ENCODE measurements at regions not wholly inside any gene's neighbourhood (a gene's known extent, or its start where the extent isn't known, plus 50 kb on each side); places are given as distances from the start of the nearest gene placed in this dataset.

GRCh38 chr12:113612793-113613192 lies 141.1 kb upstream of the LHX5 start:
- DNase-seq (ENCODE audit: low read depth) = no peak

GRCh38 chr12:113612076-113612728 lies 140.5 kb upstream of the LHX5 start:
- DNase-seq (ENCODE audit: low read depth) = no peak

DNA sequence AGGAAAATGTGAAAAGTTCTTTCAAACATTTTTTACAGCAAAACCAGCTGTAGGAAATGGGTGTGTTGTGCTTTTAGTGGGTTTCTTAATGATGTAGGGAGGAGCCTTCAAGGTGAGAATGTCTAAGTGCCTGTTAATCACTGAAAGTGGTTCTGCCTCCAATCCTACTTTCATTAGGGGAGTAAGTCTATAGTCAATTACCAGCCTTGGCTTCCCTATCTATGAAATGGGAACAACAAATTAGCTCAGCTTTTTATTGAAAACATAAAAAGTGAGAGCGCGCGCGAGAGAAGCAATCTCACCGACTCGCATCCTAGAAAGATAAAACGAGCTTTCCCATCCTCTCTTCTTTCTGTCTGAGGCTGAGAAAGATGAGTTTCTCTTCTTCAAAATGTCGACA lies 140.0 kb upstream of the LHX5 start:
- DNase-seq (ENCODE audit: low read depth) = no peak

- no peak for DNase-seq (ENCODE audit: low read depth)
Observed at GRCh38 chr12:113610698-113611097, 139.0 kb upstream of the LHX5 start.

GRCh38 chr12:113609692-113610469 lies 138.2 kb upstream of the LHX5 start:
- no peak for DNase-seq (ENCODE audit: low read depth)

DNA sequence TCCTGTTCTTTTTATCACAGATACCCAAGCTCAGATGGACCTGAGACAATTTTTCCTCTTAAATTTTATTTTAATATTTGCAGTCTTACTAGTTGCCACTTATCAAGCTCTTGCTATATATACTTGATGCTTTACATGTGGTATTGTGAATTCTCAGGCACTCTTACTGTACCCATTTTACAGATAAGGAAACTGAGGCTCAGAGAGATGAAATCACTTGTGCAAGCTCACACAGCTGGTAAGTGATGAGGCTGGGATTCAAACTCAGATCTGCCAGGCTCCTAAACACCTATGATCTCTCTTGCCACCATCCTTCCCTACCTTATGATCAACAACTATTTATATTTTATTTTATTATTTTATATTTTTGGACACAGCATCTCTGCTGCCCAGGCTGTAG lies 133.0 kb upstream of the LHX5 start:
- DNase-seq (ENCODE audit: low read depth) = no peak

- DNase-seq (ENCODE audit: low read depth) = no peak
Observed at GRCh38 chr12:113601656-113602263, 130.1 kb upstream of the LHX5 start.

GRCh38 chr12:113598815-113599406 lies 127.2 kb upstream of the LHX5 start:
- no peak for DNase-seq (ENCODE audit: low read depth)

GRCh38 chr12:113594967-113595366 lies 123.3 kb upstream of the LHX5 start:
- DNase-seq (ENCODE audit: low read depth) = no peak

DNA sequence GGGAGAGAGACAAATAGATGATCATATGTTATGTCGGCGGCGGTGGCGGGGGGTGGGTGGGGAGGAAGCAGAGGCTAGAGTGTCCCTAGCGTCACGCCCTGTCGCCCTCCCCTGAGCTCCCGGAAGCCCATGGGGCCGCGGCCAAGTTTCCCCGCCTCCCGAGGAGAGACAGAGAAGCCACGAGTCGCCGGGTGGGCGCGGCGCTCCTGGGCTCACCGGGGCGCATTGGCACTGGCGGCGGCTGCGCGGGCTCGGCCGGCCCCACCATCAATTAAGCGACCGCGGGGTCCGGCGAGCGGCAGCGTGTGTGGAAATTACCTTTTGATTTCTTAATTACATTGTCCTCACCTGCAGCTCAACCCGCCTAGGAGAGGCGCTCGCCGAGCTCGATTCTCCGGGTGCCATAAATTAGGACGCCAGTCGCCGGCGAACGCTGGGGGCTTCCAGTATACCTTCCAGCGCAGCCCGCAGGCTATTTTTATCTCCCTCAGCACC lies 119.9 kb upstream of the LHX5 start:
- DNase-seq (ENCODE audit: low read depth) = no peak

DNA sequence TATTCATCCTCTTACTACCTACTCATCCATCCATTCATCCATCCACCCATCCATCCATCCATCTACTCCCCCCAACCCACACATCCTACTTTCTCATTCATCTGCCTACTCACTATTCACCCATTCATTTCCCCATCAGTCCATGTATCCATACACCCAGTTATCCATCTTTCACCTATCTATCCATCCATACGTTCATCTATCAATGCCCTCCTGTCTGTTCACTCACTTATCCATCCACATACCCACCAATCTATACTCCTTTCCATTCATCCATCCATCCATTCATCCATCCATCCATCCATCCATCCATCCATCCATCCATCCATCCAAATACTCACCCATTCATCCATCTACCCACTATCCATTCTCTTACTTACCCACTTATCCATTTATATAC lies 117.8 kb upstream of the LHX5 start:
- no peak for DNase-seq (ENCODE audit: low read depth)

DNA sequence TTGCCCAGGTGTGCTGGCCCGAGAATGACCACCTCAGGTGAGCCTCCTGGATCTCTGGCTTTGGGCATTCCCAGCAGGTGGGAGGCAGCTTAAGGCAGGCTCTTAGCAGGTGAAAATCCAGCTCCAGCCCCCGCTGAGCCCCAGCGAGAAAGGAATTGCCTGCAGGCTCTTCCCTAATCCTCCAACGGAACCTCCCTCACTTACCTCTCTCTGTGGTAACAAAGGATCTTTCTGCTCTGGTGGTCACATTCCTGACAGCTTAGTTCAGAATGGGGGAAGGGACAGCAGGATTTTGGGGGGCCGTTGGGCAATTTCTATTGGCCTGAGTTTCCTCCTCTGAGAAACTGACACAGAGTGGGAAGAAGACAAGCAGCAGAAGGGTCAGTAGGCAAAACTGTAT lies 116.0 kb upstream of the LHX5 start:
- DNase-seq (ENCODE audit: low read depth) = no peak

GRCh38 chr12:113586461-113586860 lies 114.8 kb upstream of the LHX5 start:
- DNase-seq (ENCODE audit: low read depth) = no peak

- DNase-seq (ENCODE audit: low read depth) = no peak
Observed at GRCh38 chr12:113582521-113583218, 111.0 kb upstream of the LHX5 start.

DNA sequence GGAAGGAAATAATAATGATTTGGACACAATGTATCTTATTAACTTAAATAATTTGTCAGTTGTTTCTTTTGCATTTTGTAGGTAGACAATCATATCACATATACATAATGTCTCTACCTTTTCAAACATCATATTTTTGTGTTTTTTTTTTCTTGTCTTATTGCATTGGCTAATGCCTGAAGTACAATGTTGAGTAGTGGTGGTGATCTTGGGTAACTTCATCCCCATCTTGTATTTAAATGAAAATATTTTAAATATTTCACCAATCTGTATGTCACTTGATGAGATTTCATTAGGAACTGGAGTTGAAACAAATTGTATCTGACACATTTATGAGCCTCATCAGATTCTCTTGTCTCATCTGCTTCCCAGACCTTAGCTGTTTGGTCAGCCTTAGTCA lies 109.7 kb upstream of the LHX5 start:
- DNase-seq (ENCODE audit: low read depth) = no peak

- DNase-seq (ENCODE audit: low read depth) = no peak
Observed at GRCh38 chr12:113580437-113580836, 108.8 kb upstream of the LHX5 start.

DNA sequence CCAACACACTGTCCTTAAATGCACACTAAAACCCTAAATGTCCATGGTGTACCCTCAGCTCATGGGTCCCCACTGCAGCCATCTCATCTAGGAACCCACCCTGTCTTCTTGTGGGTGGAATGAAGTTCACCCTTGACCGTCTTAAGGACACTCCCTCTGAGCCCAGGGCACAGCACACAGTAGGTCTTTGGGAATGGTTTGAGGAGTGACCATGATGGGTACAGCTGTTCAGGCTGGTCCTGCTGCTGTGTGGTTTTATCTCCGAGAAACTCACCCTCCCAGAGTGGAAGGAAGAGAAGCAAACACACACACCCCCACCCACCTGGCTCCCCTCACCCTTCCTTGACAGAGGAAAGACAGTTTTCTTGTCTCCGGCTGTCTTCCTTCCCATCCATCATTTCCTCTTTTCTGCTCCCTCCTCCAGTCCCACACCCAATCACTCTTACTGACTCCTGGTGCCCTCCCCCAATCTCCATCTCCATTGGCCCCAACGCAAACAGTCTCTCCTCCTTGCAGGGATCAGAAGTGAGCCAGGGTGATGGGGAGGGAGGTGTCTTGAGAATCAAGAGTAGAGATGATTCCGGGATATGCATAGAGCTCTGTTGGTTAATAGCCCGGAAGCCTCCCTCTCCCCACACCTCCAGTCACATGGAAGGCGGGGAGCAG lies 105.9 kb upstream of the LHX5 start:
- DNase-seq (ENCODE audit: low read depth) = no peak

DNA sequence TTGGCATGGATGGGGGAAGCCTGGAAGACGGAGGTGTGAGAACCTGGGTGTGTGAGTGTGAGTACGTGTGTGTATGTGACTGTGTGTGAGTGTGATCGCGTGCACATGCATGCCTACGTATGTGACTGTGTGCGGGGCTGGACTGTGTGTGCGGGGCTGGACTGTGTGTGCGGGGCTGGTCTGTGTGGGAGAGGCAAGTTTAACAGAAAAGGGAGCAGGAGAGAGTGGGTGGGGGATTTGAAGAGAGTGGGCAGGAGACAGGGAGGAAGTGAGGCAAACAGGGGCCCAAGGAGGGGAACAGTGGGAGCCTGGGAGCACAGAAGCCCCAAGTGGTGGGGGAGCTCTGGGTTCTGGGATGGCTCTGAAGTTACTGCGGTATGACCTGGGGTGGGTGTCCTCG lies 103.7 kb upstream of the LHX5 start:
- DNase-seq (ENCODE audit: low read depth) = no peak

DNA sequence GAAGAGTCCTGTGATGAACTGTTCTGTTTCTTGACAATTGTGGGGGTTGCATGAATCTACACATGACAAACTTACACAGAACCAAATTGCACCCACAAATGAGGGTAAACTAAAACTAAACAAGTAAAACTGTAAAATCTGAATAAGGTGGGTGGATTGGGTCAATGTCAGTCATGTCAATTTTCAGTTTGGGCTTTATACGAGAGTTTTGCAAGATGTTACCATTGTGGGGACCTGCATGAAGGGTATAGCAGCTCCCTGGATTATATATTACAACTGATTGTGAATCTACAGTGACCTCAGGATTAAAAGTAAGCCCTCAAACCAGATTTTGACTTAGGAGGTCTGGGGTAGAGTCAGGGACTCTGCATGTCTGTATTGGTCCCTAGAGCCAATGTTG lies 101.5 kb upstream of the LHX5 start:
- DNase-seq (ENCODE audit: low read depth) = no peak

- no peak for DNase-seq (ENCODE audit: low read depth)
Observed at GRCh38 chr12:113571713-113572112, 100.0 kb upstream of the LHX5 start.

GRCh38 chr12:113569806-113570205 lies 98.1 kb upstream of the LHX5 start:
- no peak for DNase-seq (ENCODE audit: low read depth)

DNA sequence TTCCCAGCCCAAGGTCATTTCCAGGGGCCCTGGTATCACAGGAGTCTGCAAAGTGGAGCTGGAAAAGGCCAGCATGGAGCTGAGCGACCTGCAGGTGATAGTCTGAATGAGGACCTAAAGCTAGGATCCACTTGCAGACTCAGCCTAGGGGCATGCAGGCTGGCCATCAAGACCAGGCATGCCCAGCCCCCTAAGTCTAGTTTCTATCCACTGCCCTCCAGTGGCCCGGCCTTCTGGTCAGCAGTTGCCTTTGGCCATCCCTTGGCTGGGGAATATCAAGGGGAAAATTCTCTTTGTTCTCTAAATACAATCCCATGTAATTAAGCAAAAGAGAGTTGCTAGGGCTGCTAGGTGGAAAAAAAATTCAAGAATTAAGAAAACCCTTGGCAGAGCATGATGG lies 96.3 kb upstream of the LHX5 start:
- DNase-seq (ENCODE audit: low read depth) = no peak
